C4-2B (cell line): ENCODE measurements at regions not wholly inside any gene's neighbourhood (a gene's known extent, or its start where the extent isn't known, plus 50 kb on each side); places are given as distances from the start of the nearest gene placed in this dataset.

Experiments
- ZFX ChIP-seq: fragments of 450-650 bp; IDR thresholded peaks from 2 replicates; pipeline ENCODE4 v1.6.1; 2017
- TF ChIP-seq, protein P1 (sequence below): fragments of 450-650 bp; conservative IDR thresholded peaks from 2 replicates; pipeline ENCODE4 v1.5.1; 2017; ENCODE audit warnings: mild to moderate bottlenecking

DNA sequence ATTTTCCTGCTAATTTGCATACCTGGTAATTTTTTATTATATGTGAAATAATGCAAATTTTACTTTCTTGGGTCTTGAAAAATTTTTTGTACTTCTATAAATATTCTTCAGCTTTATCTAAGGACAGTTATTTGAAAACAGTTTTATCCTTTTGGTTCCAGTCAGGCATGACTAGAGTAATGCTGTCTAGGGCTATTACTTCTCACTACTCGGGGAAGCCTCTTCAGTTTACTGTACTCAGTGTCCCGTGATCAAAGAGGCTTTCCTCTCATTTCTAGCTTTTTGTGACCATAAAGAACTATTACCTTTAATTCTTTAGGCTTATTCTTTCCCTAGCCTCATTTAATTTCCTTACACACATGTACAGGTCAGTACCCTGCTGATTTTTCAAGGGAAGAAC lies 153.8 kb upstream of the HDAC9 start:
- TF ChIP-seq, protein P1, sequence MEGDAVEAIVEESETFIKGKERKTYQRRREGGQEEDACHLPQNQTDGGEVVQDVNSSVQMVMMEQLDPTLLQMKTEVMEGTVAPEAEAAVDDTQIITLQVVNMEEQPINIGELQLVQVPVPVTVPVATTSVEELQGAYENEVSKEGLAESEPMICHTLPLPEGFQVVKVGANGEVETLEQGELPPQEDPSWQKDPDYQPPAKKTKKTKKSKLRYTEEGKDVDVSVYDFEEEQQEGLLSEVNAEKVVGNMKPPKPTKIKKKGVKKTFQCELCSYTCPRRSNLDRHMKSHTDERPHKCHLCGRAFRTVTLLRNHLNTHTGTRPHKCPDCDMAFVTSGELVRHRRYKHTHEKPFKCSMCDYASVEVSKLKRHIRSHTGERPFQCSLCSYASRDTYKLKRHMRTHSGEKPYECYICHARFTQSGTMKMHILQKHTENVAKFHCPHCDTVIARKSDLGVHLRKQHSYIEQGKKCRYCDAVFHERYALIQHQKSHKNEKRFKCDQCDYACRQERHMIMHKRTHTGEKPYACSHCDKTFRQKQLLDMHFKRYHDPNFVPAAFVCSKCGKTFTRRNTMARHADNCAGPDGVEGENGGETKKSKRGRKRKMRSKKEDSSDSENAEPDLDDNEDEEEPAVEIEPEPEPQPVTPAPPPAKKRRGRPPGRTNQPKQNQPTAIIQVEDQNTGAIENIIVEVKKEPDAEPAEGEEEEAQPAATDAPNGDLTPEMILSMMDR, result no peak
- TF ChIP-seq ZFX, result no peak
